GM18867 (cell line): ENCODE measurements at regions not wholly inside any gene's neighbourhood (a gene's known extent, or its start where the extent isn't known, plus 50 kb on each side); places are given as distances from the start of the nearest gene placed in this dataset.

Experiments used
- ATAC-seq: cut with Tn5 transposase; IDR thresholded peaks from one replicate; pipeline ENCODE4 v1.9.1; 2021; ENCODE audit warnings: mild to moderate bottlenecking, moderate library complexity; ENCODE audit not compliant: unreplicated experiment

GRCh38 chr3:177524742-177525141, 327.5 kb upstream of the TBL1XR1 start:
- no peak for ATAC-seq

DNA sequence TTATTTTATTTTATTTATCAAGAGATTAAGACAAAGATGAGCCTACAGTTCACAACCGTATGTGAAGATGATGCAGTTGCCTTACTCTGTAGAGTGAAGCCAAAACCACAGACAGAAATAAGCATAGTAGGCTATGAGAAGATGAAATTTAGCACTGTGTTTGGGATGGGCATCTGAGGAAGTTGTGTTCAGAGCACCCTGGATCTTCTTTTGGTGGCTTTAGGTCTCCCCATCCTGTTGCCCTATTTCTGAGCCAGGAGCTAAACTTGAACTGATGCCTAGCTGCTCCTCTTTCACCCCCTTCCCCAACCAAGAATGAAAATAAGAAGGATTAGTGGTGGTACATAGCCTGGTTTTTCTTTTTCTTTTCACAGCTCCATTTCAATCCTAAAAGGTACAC, 328.1 kb upstream of the TBL1XR1 start:
- ATAC-seq = no peak

GRCh38 chr3:177525987-177526712, 328.9 kb upstream of the TBL1XR1 start:
- ATAC-seq = no peak

DNA sequence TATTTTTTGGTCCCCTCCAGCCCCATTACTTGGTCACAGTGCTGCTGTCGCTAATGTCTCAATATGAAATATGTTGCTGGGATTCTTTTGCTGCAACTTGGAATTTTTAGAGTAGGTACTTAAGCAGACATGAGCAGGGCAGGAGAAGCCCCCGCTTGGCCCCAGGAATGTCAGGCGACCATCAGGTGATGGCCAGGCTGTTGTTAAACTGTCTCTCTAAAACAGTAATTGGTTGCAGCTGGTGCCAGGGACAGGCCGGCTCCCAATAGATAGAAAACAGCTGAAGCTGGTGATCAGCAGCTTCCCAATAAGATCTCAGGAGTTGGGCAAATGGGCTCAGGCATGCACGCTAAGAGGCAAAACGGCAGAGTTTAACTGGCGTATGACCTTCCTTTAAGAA, 329.9 kb upstream of the TBL1XR1 start:
- ATAC-seq = no peak

- no peak for ATAC-seq
Measured at GRCh38 chr3:177528306-177529070, 331.2 kb upstream of the TBL1XR1 start.

GRCh38 chr3:177529071-177529550, 331.8 kb upstream of the TBL1XR1 start:
- ATAC-seq = no peak

- ATAC-seq = no peak
Measured at GRCh38 chr3:177529716-177530335, 332.5 kb upstream of the TBL1XR1 start.

DNA sequence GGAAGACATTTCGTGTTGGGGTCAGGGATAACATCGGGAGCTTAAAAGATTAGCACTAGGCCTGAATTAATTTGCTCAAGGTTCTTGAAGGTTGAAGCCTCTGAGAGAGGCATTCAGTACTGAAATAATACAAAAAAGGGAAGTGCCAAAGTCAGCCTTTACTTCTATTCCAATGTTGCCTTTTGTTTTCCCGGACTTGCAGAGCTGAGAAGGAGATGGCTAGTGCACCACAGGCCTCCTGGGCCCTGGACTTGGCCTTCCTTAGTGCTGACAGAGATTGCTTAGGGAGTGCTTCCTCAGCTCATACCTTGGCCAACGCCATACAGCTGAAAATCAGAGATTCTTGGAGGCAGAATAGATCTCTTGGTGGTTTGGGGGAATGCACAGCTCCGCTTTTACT, 333.6 kb upstream of the TBL1XR1 start:
- ATAC-seq = no peak

GRCh38 chr3:177536873-177537272, 339.6 kb upstream of the TBL1XR1 start:
- no peak for ATAC-seq

- ATAC-seq = no peak
Measured at GRCh38 chr3:177537612-177538011, 340.3 kb upstream of the TBL1XR1 start.

- no peak for ATAC-seq
Measured at GRCh38 chr3:177538048-177538749, 340.9 kb upstream of the TBL1XR1 start.

DNA sequence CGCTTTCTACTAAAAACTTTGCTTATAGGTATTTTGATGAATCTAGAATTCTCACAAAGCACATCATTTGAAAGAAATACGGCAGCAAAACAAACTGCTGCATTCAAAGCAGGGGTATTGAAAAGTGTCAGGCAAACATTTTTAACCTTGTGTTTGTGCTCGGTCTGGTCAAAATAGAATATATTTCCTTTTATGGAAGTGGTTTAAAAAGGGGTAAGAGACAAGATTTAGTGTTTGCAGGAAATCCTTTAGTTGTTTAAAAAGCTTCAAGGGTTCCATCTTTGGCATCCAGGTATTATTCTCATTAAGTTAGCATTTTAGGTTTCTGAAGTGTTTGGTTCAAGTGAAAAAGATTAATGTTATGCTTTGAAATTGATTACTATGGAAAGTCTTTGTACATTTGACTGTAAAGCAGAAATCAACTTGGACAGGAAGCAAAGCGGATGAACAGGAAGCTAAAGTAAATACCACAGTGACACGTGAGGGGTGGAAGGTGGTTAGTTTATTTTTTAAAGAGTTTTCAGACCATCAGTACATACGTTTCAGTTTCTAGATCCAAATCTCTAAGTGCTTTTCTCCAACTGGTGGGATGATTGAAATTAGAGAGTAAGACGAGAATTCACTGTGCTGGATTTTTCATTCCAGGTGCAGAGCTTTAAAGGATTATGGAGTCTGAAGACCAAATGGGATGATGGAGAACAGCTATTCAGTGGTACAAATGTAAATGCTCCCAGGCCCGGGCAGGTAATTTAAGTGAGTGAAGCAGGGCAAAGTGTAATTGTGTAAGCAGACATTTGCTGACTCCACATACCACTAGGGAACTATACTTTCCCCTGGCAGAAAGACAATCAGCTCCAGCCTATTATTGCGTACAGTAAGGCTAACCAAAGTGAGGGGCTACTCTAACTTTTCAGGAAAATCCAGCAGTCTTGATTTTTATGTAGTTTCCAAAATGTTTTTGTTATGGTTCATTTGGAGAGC, 341.8 kb upstream of the TBL1XR1 start:
- peak; percentile 93 for ATAC-seq

- no peak for ATAC-seq
Measured at GRCh38 chr3:177541541-177541940, 344.3 kb upstream of the TBL1XR1 start.

- no peak for ATAC-seq
Measured at GRCh38 chr3:177545964-177546363, 348.7 kb upstream of the TBL1XR1 start.

- ATAC-seq = no peak
Measured at GRCh38 chr3:177547711-177548350, 350.5 kb upstream of the TBL1XR1 start.

DNA sequence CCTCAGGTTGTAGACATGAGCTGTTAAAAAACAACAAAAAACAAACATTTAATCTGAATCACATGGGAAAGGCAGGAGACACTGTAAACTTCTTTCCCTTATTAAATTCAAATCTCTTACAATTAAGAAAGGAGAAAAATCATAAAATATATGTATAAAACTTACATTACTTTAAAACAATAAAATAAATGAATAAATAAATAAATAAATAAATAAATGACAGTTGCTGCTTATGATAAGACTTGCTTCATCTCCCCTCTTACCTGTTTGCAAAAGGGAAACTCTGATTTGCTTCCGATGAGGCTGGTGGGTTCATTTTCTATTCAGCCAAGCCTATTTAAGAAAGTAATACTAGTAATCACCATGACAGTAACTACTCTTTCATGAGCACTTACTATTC, 353.4 kb upstream of the TBL1XR1 start:
- ATAC-seq = no peak

DNA sequence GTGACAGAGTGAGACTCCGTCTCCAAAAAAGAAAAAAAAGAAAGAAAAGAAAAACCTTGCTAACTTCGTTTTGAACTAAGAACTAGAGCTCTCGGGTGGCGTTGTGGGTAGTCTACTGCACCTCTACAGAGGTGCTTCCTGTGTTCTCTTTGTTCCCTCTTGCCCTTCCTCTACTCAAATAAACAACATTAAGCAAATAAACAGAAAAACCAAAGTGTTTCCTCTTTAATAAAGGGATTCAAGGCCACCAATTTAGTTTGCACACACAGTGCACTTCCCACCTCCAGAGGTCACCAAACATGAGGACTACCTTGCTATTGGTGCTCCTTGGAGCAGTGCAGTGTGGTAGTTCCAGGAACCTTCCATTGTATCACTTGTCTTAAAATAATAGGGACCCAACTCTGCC, 354.2 kb upstream of the TBL1XR1 start:
- ATAC-seq = no peak

DNA sequence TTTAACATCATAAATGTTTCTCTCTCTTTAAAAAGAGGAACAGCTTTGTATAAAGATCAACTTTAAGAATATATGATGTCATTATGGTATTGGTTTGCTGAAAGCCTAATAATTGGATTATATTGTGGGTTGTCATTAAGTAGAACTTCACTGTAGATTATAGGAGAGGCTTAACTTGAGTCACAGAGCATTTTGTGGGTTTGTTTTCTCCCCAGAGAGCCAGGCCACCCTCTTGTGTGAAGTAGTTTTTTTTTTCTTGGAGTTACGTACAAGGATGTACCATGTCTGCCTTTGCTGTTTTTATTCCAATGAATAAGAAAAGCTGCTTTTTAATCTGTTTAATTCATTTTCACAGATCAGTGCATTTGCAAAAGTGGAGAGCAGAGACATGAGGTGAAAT, 354.8 kb upstream of the TBL1XR1 start:
- no peak for ATAC-seq

- no peak for ATAC-seq
Measured at GRCh38 chr3:177553012-177553411, 355.7 kb upstream of the TBL1XR1 start.

GRCh38 chr3:177553579-177553978, 356.3 kb upstream of the TBL1XR1 start:
- no peak for ATAC-seq
